ENCODE measurements at regions not wholly inside any gene's neighbourhood (a gene's known extent, or its start where the extent isn't known, plus 50 kb on each side); places are given as distances from the start of the nearest gene placed in this dataset.

GRCh38 chr1:228894442-228894989 is 159.2 kb downstream of the RHOU start:
- intact Hi-C loops (cut with DNase I), result no loop called here
- Histone ChIP-seq H3K27ac (no peak overlapping the region), H3K4me3 (no peak overlapping the region), H3K4me1 (ENCODE audit: insufficient read depth) (peaks cover under 1% of the 10 kb centered on the region), H3K36me3 (no peaks in the 10 kb centered on the region), H3K9me3 (no peaks in the 10 kb centered on the region), H3K27me3 (no peaks in the 10 kb centered on the region)
- DNase-seq, result no peak
- 84 to 89% (median 87%) methylated on average over 10 of the region's 10 CpGs for WGBS, 3 donors
- no peak for TF ChIP-seq CTCF (IDR thresholded peaks at IDR 0.05)
- no peak for TF ChIP-seq POLR2A (IDR thresholded peaks at IDR 0.05)
- TF ChIP-seq EP300 (IDR thresholded peaks at IDR 0.05), result no peak

- Histone ChIP-seq H3K4me1 (ENCODE audit: insufficient read depth) (peaks cover 14% of the 10 kb centered on the region), H3K27ac (no peak overlapping the region), H3K9me3 (no peaks in the 10 kb centered on the region), H3K4me3 (no peak overlapping the region), H3K36me3 (no peaks in the 10 kb centered on the region), H3K27me3 (no peaks in the 10 kb centered on the region)
- TF ChIP-seq POLR2A (IDR thresholded peaks at IDR 0.05) (no peak), CTCF (IDR thresholded peaks at IDR 0.05) (no peak), EP300 (IDR thresholded peaks at IDR 0.05) (no peak)
- 94 to 97% (median 97%) methylated on average over 9 of the region's 9 CpGs for WGBS, 3 donors
- no peak for DNase-seq
- intact Hi-C loops (cut with DNase I), result no loop called here
Measured at GRCh38 chr1:228897901-228898300, 162.6 kb downstream of the RHOU start.

- no peaks in the 10 kb centered on the region for H3K36me3 ChIP-seq
- H3K4me1 ChIP-seq (ENCODE audit: insufficient read depth), result peaks cover 15% of the 10 kb centered on the region
- 92 to 97% (median 93%) methylated on average over 8 of the region's 8 CpGs for WGBS, 3 donors
- no peak for TF ChIP-seq POLR2A (IDR thresholded peaks at IDR 0.05)
- TF ChIP-seq CTCF (IDR thresholded peaks at IDR 0.05), result no peak
- no peak for TF ChIP-seq EP300 (IDR thresholded peaks at IDR 0.05)
- no peak overlapping the region for H3K27ac ChIP-seq
- no peak for DNase-seq
- H3K4me3 ChIP-seq, result no peak overlapping the region
- intact Hi-C loops (cut with DNase I), result no loop called here
- no peaks in the 10 kb centered on the region for H3K27me3 ChIP-seq
- no peaks in the 10 kb centered on the region for H3K9me3 ChIP-seq
Measured at GRCh38 chr1:228898582-228898992, 163.3 kb downstream of the RHOU start.

GRCh38 chr1:228899421-228899956 is 164.2 kb downstream of the RHOU start:
- H3K4me1 ChIP-seq (ENCODE audit: insufficient read depth), result peaks cover 15% of the 10 kb centered on the region
- H3K27ac ChIP-seq, result peak overlapping the region in 1 of 2 donors; percentile 78
- TF ChIP-seq CTCF (IDR thresholded peaks at IDR 0.05) (no peak), EP300 (IDR thresholded peaks at IDR 0.05) (no peak), POLR2A (IDR thresholded peaks at IDR 0.05) (no peak)
- WGBS, 3 donors, result 43 to 63% (median 55%) methylated on average over 12 of the region's 12 CpGs
- DNase-seq, result no peak
- H3K4me3 ChIP-seq, result no peak overlapping the region
- H3K27me3 ChIP-seq, result no peaks in the 10 kb centered on the region
- H3K9me3 ChIP-seq, result no peaks in the 10 kb centered on the region
- intact Hi-C loops (cut with DNase I), result no loop called here
- no peaks in the 10 kb centered on the region for H3K36me3 ChIP-seq

Data from ovary (tissue), 7 donors.